ENCODE measurements at regions not wholly inside any gene's neighbourhood (a gene's known extent, or its start where the extent isn't known, plus 50 kb on each side); places are given as distances from the start of the nearest gene placed in this dataset.
"Not testable (repeated sequence)": the region's sequence is repeated elsewhere in the genome, so short reads cannot be mapped to it uniquely, and the experiment has no call there.

DNA sequence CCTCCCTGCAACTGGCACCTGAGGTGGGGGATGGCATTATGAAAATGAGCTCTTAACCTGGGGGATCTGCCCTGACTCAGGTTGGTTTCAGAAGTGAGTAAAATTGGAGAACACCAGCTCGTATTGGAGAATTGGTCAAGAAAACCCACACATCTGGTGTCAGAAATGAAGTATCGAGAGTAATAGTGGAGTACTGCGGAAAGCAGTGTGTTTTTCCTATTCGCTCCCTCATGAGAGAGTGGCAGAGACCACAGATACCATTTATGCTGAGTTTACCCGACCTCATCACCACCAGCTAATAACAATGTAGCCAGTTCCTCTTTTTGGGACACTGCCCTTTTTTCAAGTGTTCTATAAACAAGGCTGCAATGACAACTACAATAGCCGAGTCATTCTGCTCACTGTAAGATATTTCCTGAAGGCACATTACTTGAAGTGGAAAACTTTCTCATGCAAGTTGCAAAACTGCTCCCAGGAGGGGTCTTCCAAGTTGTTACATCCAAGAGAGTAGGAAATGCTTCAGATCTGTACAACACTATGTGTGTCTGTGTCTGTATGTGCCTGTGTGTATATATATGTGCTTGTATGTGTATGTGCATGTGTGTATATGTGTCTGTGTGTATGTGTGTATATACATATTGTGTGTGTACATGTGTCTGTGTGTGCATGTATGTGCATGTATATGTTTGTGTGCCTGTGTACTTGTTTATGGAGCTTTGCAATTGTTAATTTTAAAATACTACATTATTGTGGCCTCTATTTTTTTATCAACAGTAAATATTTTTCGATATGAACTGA is 106.0 kb upstream of the CST7 start:
- TF ChIP-seq, protein P1, sequence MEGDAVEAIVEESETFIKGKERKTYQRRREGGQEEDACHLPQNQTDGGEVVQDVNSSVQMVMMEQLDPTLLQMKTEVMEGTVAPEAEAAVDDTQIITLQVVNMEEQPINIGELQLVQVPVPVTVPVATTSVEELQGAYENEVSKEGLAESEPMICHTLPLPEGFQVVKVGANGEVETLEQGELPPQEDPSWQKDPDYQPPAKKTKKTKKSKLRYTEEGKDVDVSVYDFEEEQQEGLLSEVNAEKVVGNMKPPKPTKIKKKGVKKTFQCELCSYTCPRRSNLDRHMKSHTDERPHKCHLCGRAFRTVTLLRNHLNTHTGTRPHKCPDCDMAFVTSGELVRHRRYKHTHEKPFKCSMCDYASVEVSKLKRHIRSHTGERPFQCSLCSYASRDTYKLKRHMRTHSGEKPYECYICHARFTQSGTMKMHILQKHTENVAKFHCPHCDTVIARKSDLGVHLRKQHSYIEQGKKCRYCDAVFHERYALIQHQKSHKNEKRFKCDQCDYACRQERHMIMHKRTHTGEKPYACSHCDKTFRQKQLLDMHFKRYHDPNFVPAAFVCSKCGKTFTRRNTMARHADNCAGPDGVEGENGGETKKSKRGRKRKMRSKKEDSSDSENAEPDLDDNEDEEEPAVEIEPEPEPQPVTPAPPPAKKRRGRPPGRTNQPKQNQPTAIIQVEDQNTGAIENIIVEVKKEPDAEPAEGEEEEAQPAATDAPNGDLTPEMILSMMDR (IDR thresholded peaks at IDR 0.05; ENCODE audit: unreplicated experiment) = no peak
- DNase-seq (ENCODE audit: low spot score, unreplicated experiment) = no peak
- H3K9me3 Mint-ChIP-seq (ENCODE audit: low read depth) = peaks cover 12% of the 10 kb centered on the region
- no peaks in the 10 kb centered on the region for H3K36me3 Mint-ChIP-seq (ENCODE audit: insufficient read depth)
- H3K27me3 Mint-ChIP-seq = peaks cover 3% of the 10 kb centered on the region
- no peaks in the 10 kb centered on the region for H3K4me1 Mint-ChIP-seq (ENCODE audit: low read depth)
- H3K4me3 Mint-ChIP-seq (ENCODE audit: low read depth) = no peak overlapping the region
- no peak overlapping the region for H3K27ac Mint-ChIP-seq

DNA sequence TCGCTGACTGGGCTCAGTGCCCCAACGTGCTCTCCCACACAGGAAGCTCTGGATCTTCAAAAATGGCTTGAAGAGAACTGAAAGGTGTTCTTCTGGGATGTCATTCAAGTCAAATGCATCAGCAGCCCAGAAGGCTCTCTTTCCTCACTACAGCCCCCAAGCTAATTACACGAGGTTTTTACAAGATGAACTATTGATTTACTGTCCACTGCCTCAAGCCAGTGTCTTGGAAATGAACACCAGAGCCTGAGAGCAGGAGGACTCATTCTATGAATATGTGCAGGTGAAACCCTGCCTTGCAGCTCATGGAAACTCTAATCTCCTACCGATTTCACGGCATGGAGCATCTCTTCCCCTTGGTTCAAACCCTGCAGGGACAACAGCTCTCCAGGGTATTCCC is 98.9 kb upstream of the CST7 start:
- H3K27ac Mint-ChIP-seq = no peak overlapping the region
- H3K4me3 Mint-ChIP-seq (ENCODE audit: low read depth) = no peak overlapping the region
- H3K9me3 Mint-ChIP-seq (ENCODE audit: low read depth) = peaks cover 26% of the 10 kb centered on the region
- no peaks in the 10 kb centered on the region for H3K36me3 Mint-ChIP-seq (ENCODE audit: insufficient read depth)
- H3K4me1 Mint-ChIP-seq (ENCODE audit: low read depth) = no peaks in the 10 kb centered on the region
- no peak for DNase-seq (ENCODE audit: low spot score, unreplicated experiment)
- TF ChIP-seq, protein P1 (IDR thresholded peaks at IDR 0.05; ENCODE audit: unreplicated experiment) = no peak
- peaks cover 5% of the 10 kb centered on the region for H3K27me3 Mint-ChIP-seq

DNA sequence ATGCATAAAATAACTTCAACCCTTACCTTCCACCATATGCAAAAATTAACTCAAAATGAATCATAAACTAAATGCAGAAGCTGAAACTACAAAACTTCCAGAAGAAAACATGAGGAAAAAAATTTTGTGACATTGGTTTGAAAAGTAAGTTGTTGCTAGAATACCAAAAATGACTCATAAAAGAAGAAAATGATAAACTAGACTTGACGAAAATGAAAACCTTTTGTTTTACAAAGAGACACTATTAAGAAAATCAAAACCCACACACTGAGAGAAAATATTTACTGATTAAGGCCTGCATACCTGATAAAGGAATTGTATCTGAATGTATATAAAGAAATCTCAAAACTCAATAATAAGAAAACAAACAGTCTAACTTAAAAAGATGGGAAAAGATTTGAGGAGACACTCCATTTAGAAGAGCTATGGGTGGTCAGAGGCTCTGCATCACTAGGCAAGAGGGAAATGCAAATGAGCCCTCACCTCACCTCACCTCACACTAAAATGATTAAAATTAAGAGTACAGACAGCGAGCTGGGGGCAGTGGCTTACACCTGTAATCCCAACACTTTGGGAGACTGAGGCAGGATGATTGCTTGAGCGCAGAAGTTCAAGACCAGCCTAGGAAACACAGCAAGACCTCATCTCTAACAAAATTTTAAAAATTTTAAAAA is 97.6 kb upstream of the CST7 start:
- TF ChIP-seq, protein P1 (IDR thresholded peaks at IDR 0.05; ENCODE audit: unreplicated experiment) = no peak
- H3K27me3 Mint-ChIP-seq = peaks cover 5% of the 10 kb centered on the region
- H3K4me3 Mint-ChIP-seq (ENCODE audit: low read depth) = no peak overlapping the region
- no peak overlapping the region for H3K27ac Mint-ChIP-seq
- peaks cover 26% of the 10 kb centered on the region for H3K9me3 Mint-ChIP-seq (ENCODE audit: low read depth)
- H3K36me3 Mint-ChIP-seq (ENCODE audit: insufficient read depth) = no peaks in the 10 kb centered on the region
- H3K4me1 Mint-ChIP-seq (ENCODE audit: low read depth) = no peaks in the 10 kb centered on the region
- DNase-seq (ENCODE audit: low spot score, unreplicated experiment) = no peak

DNA sequence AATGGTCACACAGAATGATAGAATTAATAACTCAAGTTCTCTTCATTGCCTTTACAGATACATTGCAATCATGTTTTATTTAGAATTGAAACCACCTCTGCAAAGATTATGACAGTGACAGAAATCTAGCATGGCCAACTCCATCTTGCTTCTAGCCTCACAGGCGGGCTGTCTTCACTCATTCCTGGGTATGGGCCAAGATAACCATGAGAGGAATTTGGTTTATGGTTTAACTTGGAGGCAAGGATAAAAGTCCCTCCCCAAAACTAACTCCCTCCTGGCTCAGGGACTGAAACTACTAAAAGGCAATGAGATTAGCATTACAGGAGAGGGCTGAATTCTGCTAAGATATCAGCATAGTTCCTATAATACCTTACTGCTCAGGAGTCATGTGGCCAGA is 95.2 kb upstream of the CST7 start:
- Mint-ChIP-seq H3K4me3 (ENCODE audit: low read depth) (no peak overlapping the region), H3K27ac (no peak overlapping the region), H3K27me3 (peaks cover 5% of the 10 kb centered on the region), H3K9me3 (ENCODE audit: low read depth) (peaks cover 31% of the 10 kb centered on the region), H3K4me1 (ENCODE audit: low read depth) (no peaks in the 10 kb centered on the region), H3K36me3 (ENCODE audit: insufficient read depth) (no peaks in the 10 kb centered on the region)
- TF ChIP-seq, protein P1 (IDR thresholded peaks at IDR 0.05; ENCODE audit: unreplicated experiment) = no peak
- DNase-seq (ENCODE audit: low spot score, unreplicated experiment) = no peak

DNA sequence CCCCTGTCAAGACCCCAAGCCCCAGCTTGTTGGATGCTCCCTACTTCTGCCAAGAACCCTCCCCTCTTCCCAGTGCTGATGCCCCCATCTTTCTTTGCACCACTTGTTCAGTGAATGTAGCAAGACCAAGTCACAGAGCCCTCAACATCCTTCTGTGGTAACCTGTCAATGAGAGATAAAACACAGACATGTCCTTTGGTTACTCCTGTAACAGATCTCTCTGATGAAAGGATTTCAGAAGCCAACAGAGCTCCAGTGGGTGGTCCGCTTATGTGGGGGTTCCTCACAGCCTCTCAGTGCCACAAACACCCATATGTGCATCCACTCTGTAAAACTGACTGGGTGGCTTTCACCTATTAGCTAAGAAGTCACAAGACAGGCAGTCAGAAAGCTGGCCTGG is 93.2 kb upstream of the CST7 start:
- Mint-ChIP-seq H3K4me3 (ENCODE audit: low read depth) (no peak overlapping the region), H3K27me3 (no peaks in the 10 kb centered on the region), H3K9me3 (ENCODE audit: low read depth) (peaks cover 31% of the 10 kb centered on the region), H3K4me1 (ENCODE audit: low read depth) (no peaks in the 10 kb centered on the region), H3K27ac (no peak overlapping the region), H3K36me3 (ENCODE audit: insufficient read depth) (no peaks in the 10 kb centered on the region)
- no peak for DNase-seq (ENCODE audit: low spot score, unreplicated experiment)
- TF ChIP-seq, protein P1 (IDR thresholded peaks at IDR 0.05; ENCODE audit: unreplicated experiment) = no peak

DNA sequence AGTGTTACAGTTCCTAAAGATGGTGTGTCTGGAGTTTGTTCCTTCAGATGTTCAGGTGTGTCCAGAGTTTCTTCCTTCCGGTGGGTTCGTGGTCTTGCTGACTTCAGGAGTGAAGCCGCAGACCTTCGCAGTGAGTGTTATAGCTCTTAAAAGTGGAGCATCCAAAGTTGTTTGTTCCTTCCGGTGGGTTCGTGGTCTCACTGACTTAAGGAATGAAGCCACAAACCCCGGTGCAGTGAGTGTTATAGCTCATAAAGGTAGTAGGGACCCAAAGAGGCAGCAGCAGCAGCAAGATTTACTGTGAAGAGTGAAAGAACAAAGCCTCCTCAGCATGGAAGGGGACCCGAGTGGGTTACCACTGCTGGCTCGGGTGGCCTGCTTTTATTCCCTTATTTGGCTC is 90.6 kb upstream of the CST7 start:
- H3K4me3 Mint-ChIP-seq (ENCODE audit: low read depth); H3K27me3 Mint-ChIP-seq; DNase-seq (ENCODE audit: low spot score, unreplicated experiment); H3K27ac Mint-ChIP-seq; H3K4me1 Mint-ChIP-seq (ENCODE audit: low read depth); H3K36me3 Mint-ChIP-seq (ENCODE audit: insufficient read depth): not testable (repeated sequence)
- H3K9me3 Mint-ChIP-seq (ENCODE audit: low read depth) = peaks cover 29% of the 10 kb centered on the region
